GM18867 (cell line): ENCODE measurements at regions not wholly inside any gene's neighbourhood (a gene's known extent, or its start where the extent isn't known, plus 50 kb on each side); places are given as distances from the start of the nearest gene placed in this dataset.
"Not testable (repeated sequence)": the region's sequence is repeated elsewhere in the genome, so short reads cannot be mapped to it uniquely, and the experiment has no call there.

ENCODE experiments used
- ATAC-seq: cut with Tn5 transposase; IDR thresholded peaks from one replicate; pipeline ENCODE4 v1.9.1; 2021; ENCODE audit warnings: mild to moderate bottlenecking, moderate library complexity; ENCODE audit not compliant: unreplicated experiment

DNA sequence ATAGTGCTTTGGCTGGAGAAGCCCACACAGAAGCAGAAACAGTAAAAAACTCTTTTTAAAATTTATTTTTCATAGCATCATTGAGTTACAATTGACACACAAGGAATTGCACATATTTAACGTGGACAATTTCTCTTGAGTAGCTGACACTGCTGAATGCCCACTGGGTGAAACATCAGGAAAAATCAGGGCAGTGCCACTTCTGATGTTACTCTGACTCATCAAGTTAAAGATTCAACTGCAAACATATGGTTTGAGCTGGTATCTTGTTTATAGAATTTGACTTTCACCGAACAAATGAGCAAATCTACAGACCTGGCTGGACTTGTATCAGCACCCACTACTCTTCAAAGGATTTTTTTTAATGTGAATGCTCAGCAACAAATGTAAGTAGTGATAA is 66.3 kb upstream of the CTSV start:
- ATAC-seq: not testable (repeated sequence)

DNA sequence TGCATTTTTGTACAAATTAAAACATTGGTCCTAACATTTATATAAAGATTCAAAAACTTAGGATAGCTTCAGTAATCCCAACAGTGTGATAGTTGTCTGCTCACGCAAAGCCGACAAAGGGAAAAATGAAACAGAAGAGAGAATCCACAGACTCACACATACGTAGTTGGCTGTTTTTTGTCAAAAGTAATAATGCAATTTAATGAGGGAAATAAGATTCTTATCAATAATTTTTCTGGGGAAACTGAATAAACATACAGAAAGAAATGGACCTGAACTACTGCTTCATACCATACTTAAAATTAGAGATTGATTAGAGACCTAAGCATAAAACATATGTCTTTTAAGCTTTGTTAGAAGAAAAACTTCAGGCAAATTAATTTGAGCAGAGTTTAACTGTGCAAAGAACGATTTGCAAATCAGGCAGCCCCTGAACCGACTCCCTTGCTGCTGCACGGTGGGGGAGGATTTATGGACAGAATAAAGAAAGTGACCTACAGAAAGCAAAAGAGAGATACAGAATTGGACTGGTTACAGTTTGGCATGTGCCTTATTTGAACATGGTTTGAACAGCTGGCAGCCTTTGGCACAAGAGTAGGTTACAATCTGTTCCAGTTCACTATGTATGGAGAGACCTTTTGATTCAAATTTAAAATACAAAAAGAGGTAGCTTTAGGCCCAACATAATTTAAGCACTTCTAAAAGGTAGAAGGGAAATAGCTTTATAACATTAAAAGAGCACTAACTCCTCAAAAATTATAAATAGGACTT is 64.9 kb upstream of the CTSV start:
- not testable (repeated sequence) for ATAC-seq

DNA sequence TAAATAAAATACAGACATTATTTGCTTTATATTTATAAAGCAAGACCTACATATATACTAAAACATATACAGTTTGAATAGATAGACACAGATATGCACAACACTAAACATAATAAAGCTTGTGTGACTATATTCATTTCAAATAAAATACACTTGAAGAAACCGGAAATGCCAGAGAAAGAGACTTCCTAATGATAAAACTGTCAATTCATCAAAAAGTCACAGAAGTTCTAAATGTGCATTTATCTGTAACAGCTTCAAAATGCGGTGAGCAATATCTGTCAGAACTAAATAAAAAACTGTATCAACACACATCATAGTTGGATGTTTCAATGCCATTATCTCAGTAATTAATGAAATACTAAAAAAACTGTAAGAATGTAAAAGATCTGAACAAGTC is 60.6 kb upstream of the CTSV start:
- ATAC-seq: not testable (repeated sequence)

DNA sequence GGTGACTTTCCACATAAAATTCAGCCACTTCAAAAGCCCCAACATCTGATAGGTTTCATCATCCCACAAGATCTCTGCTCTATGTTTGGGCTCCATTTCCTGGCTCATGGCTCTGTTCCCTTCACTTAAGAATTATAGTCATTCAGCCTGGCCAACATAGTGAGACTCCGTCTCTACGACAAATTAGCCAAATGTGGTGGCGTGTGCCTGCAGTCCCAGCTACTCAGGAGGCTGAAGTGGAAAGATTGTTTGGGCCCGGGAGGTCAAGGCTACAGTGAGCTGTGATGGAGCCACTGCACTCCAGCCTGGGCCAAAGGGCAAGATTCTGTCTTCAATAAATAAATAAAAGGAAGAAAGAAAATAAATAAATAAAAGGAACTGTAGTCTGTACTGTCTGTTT is 57.9 kb upstream of the CTSV start:
- no peak for ATAC-seq

DNA sequence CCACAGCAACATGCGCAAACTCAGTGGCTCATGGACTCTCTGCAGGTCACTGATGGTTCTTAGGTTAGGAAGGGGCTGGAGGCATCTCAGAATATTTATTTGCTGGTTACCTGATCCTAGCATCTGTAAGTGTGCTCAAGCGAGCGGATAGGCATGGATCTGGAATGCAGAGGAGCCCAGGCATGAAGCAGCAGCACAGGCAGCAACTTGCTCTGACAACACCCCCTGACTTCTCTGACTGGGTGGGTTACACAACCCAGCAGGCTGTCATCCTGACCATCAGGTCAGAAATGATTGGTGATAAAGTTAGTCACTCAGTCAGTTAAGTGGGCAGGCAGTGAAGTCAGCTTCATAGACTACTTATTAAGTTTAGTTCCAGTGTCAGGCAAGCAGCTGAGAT is 50.4 kb upstream of the CTSV start:
- ATAC-seq: not testable (repeated sequence)
